Adipocyte (in vitro differentiated cells): ENCODE measurements at regions not wholly inside any gene's neighbourhood (a gene's known extent, or its start where the extent isn't known, plus 50 kb on each side); places are given as distances from the start of the nearest gene placed in this dataset.
"Not testable (repeated sequence)": the region's sequence is repeated elsewhere in the genome, so short reads cannot be mapped to it uniquely, and the experiment has no call there.

ENCODE experiments used
- DNase-seq: peaks from one replicate; pipeline ENCODE4 v3.0.0-alpha.2; 2015; ENCODE audit warnings: low read depth
- H3K27me3 ChIP-seq: replicated peaks from 2 replicates; pipeline ENCODE4 v1.7.0; 2013; ENCODE audit warnings: mild to moderate bottlenecking, low read length, moderate library complexity; ENCODE audit not compliant: control insufficient read depth, insufficient read depth
- H3K36me3 ChIP-seq: 2 replicates; pipeline ENCODE4 v1.7.0; 2013; ENCODE audit warnings: low read length, mild to moderate bottlenecking, moderate library complexity; ENCODE audit not compliant: control insufficient read depth, insufficient read depth, severe bottlenecking
- H3K4me1 ChIP-seq: 2 replicates; pipeline ENCODE4 v1.7.0; 2013; ENCODE audit warnings: mild to moderate bottlenecking, low read length, moderate library complexity; ENCODE audit not compliant: control insufficient read depth, insufficient read depth
- H3K4me3 ChIP-seq: 2 replicates; pipeline ENCODE4 v1.7.0; 2013; ENCODE audit warnings: mild to moderate bottlenecking, low read length, moderate library complexity
- H3K9ac ChIP-seq: 2 replicates; pipeline ENCODE4 v1.7.0; 2013; ENCODE audit warnings: mild to moderate bottlenecking, low read length, moderate library complexity
- H3K9me3 ChIP-seq: 2 replicates; pipeline ENCODE4 v1.7.0; 2013; ENCODE audit warnings: mild to moderate bottlenecking, low read length, moderate library complexity; ENCODE audit not compliant: control insufficient read depth

GRCh38 chr6:101080597-101080996 is 199.5 kb upstream of the ASCC3 start:
- no peak overlapping the region for H3K4me3 ChIP-seq

GRCh38 chr6:101083533-101084175 is 202.5 kb upstream of the ASCC3 start:
- Histone ChIP-seq H3K4me3 (no peak overlapping the region), H3K36me3 (no peaks in the 10 kb centered on the region), H3K27me3 (no peaks in the 10 kb centered on the region), H3K4me1 (no peaks in the 10 kb centered on the region), H3K9ac (no peak overlapping the region), H3K9me3 (no peaks in the 10 kb centered on the region)
- peak; percentile 58 for DNase-seq

More at GRCh38 chr6:101080597-101080996, 199.5 kb upstream of the ASCC3 start:
- peak; percentile 44 for DNase-seq
- no peaks in the 10 kb centered on the region for H3K27me3 ChIP-seq
- no peaks in the 10 kb centered on the region for H3K36me3 ChIP-seq
- peaks cover 7% of the 10 kb centered on the region for H3K9me3 ChIP-seq
- no peak overlapping the region for H3K9ac ChIP-seq
- no peaks in the 10 kb centered on the region for H3K4me1 ChIP-seq

GRCh38 chr6:101085327-101085726 is 204.2 kb upstream of the ASCC3 start:
- Histone ChIP-seq H3K9me3 (peaks cover 2% of the 10 kb centered on the region), H3K4me3 (no peak overlapping the region), H3K9ac (no peak overlapping the region), H3K27me3 (no peaks in the 10 kb centered on the region), H3K4me1 (no peaks in the 10 kb centered on the region), H3K36me3 (no peaks in the 10 kb centered on the region)
- no peak for DNase-seq

GRCh38 chr6:101086473-101086872 is 205.3 kb upstream of the ASCC3 start:
- H3K36me3 ChIP-seq = no peaks in the 10 kb centered on the region
- no peak overlapping the region for H3K9ac ChIP-seq
- peaks cover 10% of the 10 kb centered on the region for H3K9me3 ChIP-seq
- no peaks in the 10 kb centered on the region for H3K27me3 ChIP-seq
- DNase-seq = no peak
- H3K4me1 ChIP-seq = no peaks in the 10 kb centered on the region
- H3K4me3 ChIP-seq = no peak overlapping the region

- Histone ChIP-seq H3K9me3 (peaks cover 11% of the 10 kb centered on the region), H3K36me3 (no peaks in the 10 kb centered on the region), H3K4me3 (no peak overlapping the region), H3K9ac (no peak overlapping the region), H3K4me1 (no peaks in the 10 kb centered on the region), H3K27me3 (no peaks in the 10 kb centered on the region)
- peak; percentile 42 for DNase-seq
Observed at GRCh38 chr6:101088594-101088993, 207.5 kb upstream of the ASCC3 start.

GRCh38 chr6:101089640-101090039 is 208.5 kb upstream of the ASCC3 start:
- no peaks in the 10 kb centered on the region for H3K36me3 ChIP-seq
- H3K9ac ChIP-seq = no peak overlapping the region
- no peaks in the 10 kb centered on the region for H3K27me3 ChIP-seq
- peaks cover 11% of the 10 kb centered on the region for H3K9me3 ChIP-seq
- DNase-seq = no peak
- no peaks in the 10 kb centered on the region for H3K4me1 ChIP-seq
- no peak overlapping the region for H3K4me3 ChIP-seq

- no peak overlapping the region for H3K4me3 ChIP-seq
- H3K9ac ChIP-seq = no peak overlapping the region
- no peaks in the 10 kb centered on the region for H3K4me1 ChIP-seq
- H3K27me3 ChIP-seq = no peaks in the 10 kb centered on the region
- H3K36me3 ChIP-seq = no peaks in the 10 kb centered on the region
- peaks cover 11% of the 10 kb centered on the region for H3K9me3 ChIP-seq
- no peak for DNase-seq
Observed at GRCh38 chr6:101090281-101090680, 209.2 kb upstream of the ASCC3 start.

GRCh38 chr6:101098605-101099004 is 217.5 kb upstream of the ASCC3 start:
- not testable (repeated sequence) for H3K4me3 ChIP-seq, H3K27me3 ChIP-seq, H3K9me3 ChIP-seq, H3K4me1 ChIP-seq, DNase-seq, H3K36me3 ChIP-seq, H3K9ac ChIP-seq

GRCh38 chr6:101102702-101103101 is 221.6 kb upstream of the ASCC3 start:
- Histone ChIP-seq H3K4me3 (no peak overlapping the region), H3K4me1 (no peaks in the 10 kb centered on the region), H3K36me3 (no peaks in the 10 kb centered on the region), H3K9ac (no peak overlapping the region), H3K27me3 (no peaks in the 10 kb centered on the region), H3K9me3 (no peaks in the 10 kb centered on the region)
- DNase-seq = no peak

GRCh38 chr6:101108286-101108685 is 227.2 kb upstream of the ASCC3 start:
- H3K9me3 ChIP-seq = no peaks in the 10 kb centered on the region
- no peaks in the 10 kb centered on the region for H3K4me1 ChIP-seq
- no peak for DNase-seq
- no peak overlapping the region for H3K4me3 ChIP-seq
- no peaks in the 10 kb centered on the region for H3K36me3 ChIP-seq
- H3K27me3 ChIP-seq = no peaks in the 10 kb centered on the region
- H3K9ac ChIP-seq = no peak overlapping the region

- Histone ChIP-seq H3K4me3 (no peak overlapping the region), H3K27me3 (no peaks in the 10 kb centered on the region), H3K36me3 (no peaks in the 10 kb centered on the region), H3K4me1 (no peaks in the 10 kb centered on the region), H3K9ac (no peak overlapping the region), H3K9me3 (no peaks in the 10 kb centered on the region)
- peak; percentile 77 for DNase-seq
Observed at GRCh38 chr6:101110814-101111213, 229.7 kb upstream of the ASCC3 start.
